Heart left ventricle (tissue), 13 donors: ENCODE measurements at regions not wholly inside any gene's neighbourhood (a gene's known extent, or its start where the extent isn't known, plus 50 kb on each side); places are given as distances from the start of the nearest gene placed in this dataset.

Source experiments
- POLR2A ChIP-seq, 2 donors: fragments of 450-650 bp; IDR thresholded peaks; one replicate each; pipeline ENCODE4 v1.6.1; 2017; ENCODE audit warnings: antibody characterized with exemption in 2 of 2, mild to moderate bottlenecking in 2 of 2, moderate library complexity in 2 of 2
- TF ChIP-seq, protein P1 (sequence below), 12 donors: fragments of 200-600 bp; sonication (generic) in 4 of 12; IDR thresholded peaks; one replicate each; pipeline versions ENCODE4 v1.5.0 to v1.8.0; 2018 to 2022; ENCODE audit warnings: antibody characterized with exemption in 12 of 12, mild to moderate bottlenecking in 5 of 12
- donor health status: ischemic (EF 13 %, LVEDD 7.1; RV severe dilation, severe dysfunction).
- donor health status: DM: no; HTN: yes; CAD: no.
- donor health status: DM: no; HTN: no; CAD: no.
- donor health status: ischemic (EF 25% LVEDD 6.9; RV normal size, moderate dysfunction).
- donor health status: ischemic (EF 25% LVEDD 5.7; RV mildly dilated, moderate dysfunction).
- donor health status: ischemic (EF 35%, LVEDD 5.7; RV mildly dilated, moderate dysfunction).
- donor health status: nonischemic (EF 11% LVEDD 7.7; RV severe dilation, severe dysfunction).
- donor health status: DM: yes; HTN: yes; CAD: no.
- donor health status: PGD.
- donor health status: ischemic (EF 29% LVEDD 5.4; RV normal size, mild dysfunction).
- donor health status: nonischemic (EF 23%, LVEDD 6.1; RV moderate dilation, normal function).

GRCh38 chr17:71821511-71821910, 299.3 kb upstream of the SOX9 start:
- TF ChIP-seq, protein P1, sequence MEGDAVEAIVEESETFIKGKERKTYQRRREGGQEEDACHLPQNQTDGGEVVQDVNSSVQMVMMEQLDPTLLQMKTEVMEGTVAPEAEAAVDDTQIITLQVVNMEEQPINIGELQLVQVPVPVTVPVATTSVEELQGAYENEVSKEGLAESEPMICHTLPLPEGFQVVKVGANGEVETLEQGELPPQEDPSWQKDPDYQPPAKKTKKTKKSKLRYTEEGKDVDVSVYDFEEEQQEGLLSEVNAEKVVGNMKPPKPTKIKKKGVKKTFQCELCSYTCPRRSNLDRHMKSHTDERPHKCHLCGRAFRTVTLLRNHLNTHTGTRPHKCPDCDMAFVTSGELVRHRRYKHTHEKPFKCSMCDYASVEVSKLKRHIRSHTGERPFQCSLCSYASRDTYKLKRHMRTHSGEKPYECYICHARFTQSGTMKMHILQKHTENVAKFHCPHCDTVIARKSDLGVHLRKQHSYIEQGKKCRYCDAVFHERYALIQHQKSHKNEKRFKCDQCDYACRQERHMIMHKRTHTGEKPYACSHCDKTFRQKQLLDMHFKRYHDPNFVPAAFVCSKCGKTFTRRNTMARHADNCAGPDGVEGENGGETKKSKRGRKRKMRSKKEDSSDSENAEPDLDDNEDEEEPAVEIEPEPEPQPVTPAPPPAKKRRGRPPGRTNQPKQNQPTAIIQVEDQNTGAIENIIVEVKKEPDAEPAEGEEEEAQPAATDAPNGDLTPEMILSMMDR (IDR thresholded peaks at IDR 0.05): no peak
- TF ChIP-seq POLR2A (IDR thresholded peaks at IDR 0.05): no peak
